ENCODE measurements at regions not wholly inside any gene's neighbourhood (a gene's known extent, or its start where the extent isn't known, plus 50 kb on each side); places are given as distances from the start of the nearest gene placed in this dataset.
"Not testable (repeated sequence)": the region's sequence is repeated elsewhere in the genome, so short reads cannot be mapped to it uniquely, and the experiment has no call there.

- POLR2A ChIA-PET = no interaction called here
- Mint-ChIP-seq H3K27ac (no peak overlapping the region), H3K27me3 (peaks cover 16 to 56% (median 23%) of the 10 kb centered on the region in 5 donors), H3K36me3 (no peaks in the 10 kb centered on the region), H3K9me3 (no peaks in the 10 kb centered on the region), H3K4me3 (no peak overlapping the region), H3K4me1 (peaks cover 0 to 3% (median 0%) of the 10 kb centered on the region in 4 donors)
- DNase-seq (no peak), ATAC-seq (no peak)
Observed at GRCh38 chr10:114748241-114748640, 73.3 kb upstream of the FHIP2A start.

- H3K27me3 Mint-ChIP-seq = peaks cover 16 to 56% (median 23%) of the 10 kb centered on the region in 5 donors
- POLR2A ChIA-PET = no interaction called here
Observed at GRCh38 chr10:114749014-114749413, 72.6 kb upstream of the FHIP2A start.

GRCh38 chr10:114749510-114749909, 72.1 kb upstream of the FHIP2A start:
- POLR2A ChIA-PET = no interaction called here
- ATAC-seq = no peak

More at GRCh38 chr10:114749014-114749413, 72.6 kb upstream of the FHIP2A start:
- H3K4me3 Mint-ChIP-seq = no peak overlapping the region
- ATAC-seq (no peak), DNase-seq (no peak)
- H3K4me1 Mint-ChIP-seq = peaks cover 0 to 2% (median 0%) of the 10 kb centered on the region in 4 donors
- H3K9me3 Mint-ChIP-seq = no peaks in the 10 kb centered on the region
- H3K27ac Mint-ChIP-seq = no peak overlapping the region
- no peaks in the 10 kb centered on the region for H3K36me3 Mint-ChIP-seq

GRCh38 chr10:114751856-114752255, 69.7 kb upstream of the FHIP2A start:
- DNase-seq (no peak), ATAC-seq (no peak)
- Mint-ChIP-seq H3K27ac (no peak overlapping the region), H3K36me3 (no peaks in the 10 kb centered on the region), H3K27me3 (peaks cover 10 to 44% (median 15%) of the 10 kb centered on the region in 5 donors), H3K4me1 (peaks cover 0 to 2% (median 0%) of the 10 kb centered on the region in 4 donors), H3K4me3 (no peak overlapping the region), H3K9me3 (no peaks in the 10 kb centered on the region)
- POLR2A ChIA-PET = no interaction called here

More at GRCh38 chr10:114749510-114749909, 72.1 kb upstream of the FHIP2A start:
- H3K27me3 Mint-ChIP-seq = peaks cover 15 to 56% (median 21%) of the 10 kb centered on the region in 5 donors
- H3K4me3 Mint-ChIP-seq = no peak overlapping the region
- DNase-seq = no peak
- no peaks in the 10 kb centered on the region for H3K36me3 Mint-ChIP-seq
- peaks cover 0 to 2% (median 0%) of the 10 kb centered on the region in 4 donors for H3K4me1 Mint-ChIP-seq
- H3K27ac Mint-ChIP-seq = no peak overlapping the region
- no peaks in the 10 kb centered on the region for H3K9me3 Mint-ChIP-seq

- H3K4me3 Mint-ChIP-seq, H3K4me1 Mint-ChIP-seq, H3K9me3 Mint-ChIP-seq, POLR2A ChIA-PET, DNase-seq, H3K27ac Mint-ChIP-seq, ATAC-seq, H3K36me3 Mint-ChIP-seq: not testable (repeated sequence)
- H3K27me3 Mint-ChIP-seq = peaks cover 8 to 37% (median 12%) of the 10 kb centered on the region in 5 donors
Observed at GRCh38 chr10:114752570-114752969, 69.0 kb upstream of the FHIP2A start.

- H3K9me3 Mint-ChIP-seq = no peaks in the 10 kb centered on the region
- DNase-seq (no peak), ATAC-seq (no peak)
- no peak overlapping the region for H3K27ac Mint-ChIP-seq
- peaks cover 8 to 37% (median 12%) of the 10 kb centered on the region in 5 donors for H3K27me3 Mint-ChIP-seq
- POLR2A ChIA-PET = no interaction called here
- H3K4me3 Mint-ChIP-seq = no peak overlapping the region
- H3K36me3 Mint-ChIP-seq = no peaks in the 10 kb centered on the region
- no peaks in the 10 kb centered on the region for H3K4me1 Mint-ChIP-seq
Observed at GRCh38 chr10:114753126-114753525, 68.5 kb upstream of the FHIP2A start.

- H3K27me3 Mint-ChIP-seq = peaks cover 3 to 30% (median 8%) of the 10 kb centered on the region in 5 donors
- ATAC-seq (no peak), DNase-seq (no peak)
- no peaks in the 10 kb centered on the region for H3K4me1 Mint-ChIP-seq
- POLR2A ChIA-PET = no interaction called here
- no peaks in the 10 kb centered on the region for H3K9me3 Mint-ChIP-seq
- no peaks in the 10 kb centered on the region for H3K36me3 Mint-ChIP-seq
- H3K27ac Mint-ChIP-seq = no peak overlapping the region
- H3K4me3 Mint-ChIP-seq = no peak overlapping the region
Observed at GRCh38 chr10:114754445-114755320, 66.9 kb upstream of the FHIP2A start.

- Mint-ChIP-seq H3K9me3 (no peaks in the 10 kb centered on the region), H3K27ac (no peak overlapping the region), H3K27me3 (peaks cover 2 to 25% (median 10%) of the 10 kb centered on the region in 5 donors), H3K4me3 (no peak overlapping the region), H3K4me1 (no peaks in the 10 kb centered on the region), H3K36me3 (no peaks in the 10 kb centered on the region)
- no peak for ATAC-seq
- no peak for DNase-seq
- POLR2A ChIA-PET = no interaction called here
Observed at GRCh38 chr10:114755537-114755936, 66.0 kb upstream of the FHIP2A start.

GRCh38 chr10:114758331-114758730, 63.2 kb upstream of the FHIP2A start:
- DNase-seq = no peak
- no peak for ATAC-seq
- Mint-ChIP-seq H3K27me3 (peaks cover 12 to 27% (median 21%) of the 10 kb centered on the region in 5 donors), H3K36me3 (no peaks in the 10 kb centered on the region), H3K4me3 (no peak overlapping the region), H3K27ac (no peak overlapping the region), H3K9me3 (no peaks in the 10 kb centered on the region), H3K4me1 (no peaks in the 10 kb centered on the region)
- POLR2A ChIA-PET = no interaction called here

- peaks cover 0 to under 1% (median 0%) of the 10 kb centered on the region in 4 donors for H3K4me1 Mint-ChIP-seq
Observed at GRCh38 chr10:114761205-114762193, 60.1 kb upstream of the FHIP2A start.

GRCh38 chr10:114762811-114763210, 58.8 kb upstream of the FHIP2A start:
- Mint-ChIP-seq H3K4me3 (no peak overlapping the region), H3K4me1 (peaks cover 2 to 10% (median 7%) of the 10 kb centered on the region in 4 donors), H3K27ac (no peak overlapping the region), H3K9me3 (no peaks in the 10 kb centered on the region), H3K36me3 (no peaks in the 10 kb centered on the region), H3K27me3 (peaks cover 35 to 53% (median 38%) of the 10 kb centered on the region in 5 donors)
- DNase-seq (no peak), ATAC-seq (no peak)
- POLR2A ChIA-PET = no interaction called here

More at GRCh38 chr10:114761205-114762193, 60.1 kb upstream of the FHIP2A start:
- no peak overlapping the region for H3K4me3 Mint-ChIP-seq
- ATAC-seq = no peak
- no peak overlapping the region for H3K27ac Mint-ChIP-seq
- H3K36me3 Mint-ChIP-seq = no peaks in the 10 kb centered on the region
- POLR2A ChIA-PET = no interaction called here
- H3K27me3 Mint-ChIP-seq = peaks cover 26 to 45% (median 32%) of the 10 kb centered on the region in 5 donors
- no peaks in the 10 kb centered on the region for H3K9me3 Mint-ChIP-seq
- DNase-seq = no peak

- Mint-ChIP-seq H3K4me1 (peaks cover 2 to 14% (median 11%) of the 10 kb centered on the region in 4 donors), H3K4me3 (no peak overlapping the region), H3K36me3 (no peaks in the 10 kb centered on the region), H3K9me3 (no peaks in the 10 kb centered on the region), H3K27ac (no peak overlapping the region), H3K27me3 (peaks cover 38 to 60% (median 43%) of the 10 kb centered on the region in 5 donors)
- DNase-seq (no peak), ATAC-seq (no peak)
- POLR2A ChIA-PET = no interaction called here
Observed at GRCh38 chr10:114764656-114765055, 56.9 kb upstream of the FHIP2A start.

- Mint-ChIP-seq H3K27ac (no peak overlapping the region), H3K4me1 (peaks cover 2 to 16% (median 14%) of the 10 kb centered on the region in 4 donors), H3K4me3 (peak overlapping the region in 9 of 10 donors; percentile 36 to 74 (median 65)), H3K9me3 (no peaks in the 10 kb centered on the region), H3K27me3 (peaks cover 34 to 57% (median 37%) of the 10 kb centered on the region in 5 donors), H3K36me3 (no peaks in the 10 kb centered on the region)
- POLR2A ChIA-PET = no interaction called here
- no peak for DNase-seq
- no peak for ATAC-seq
Observed at GRCh38 chr10:114766470-114766869, 55.1 kb upstream of the FHIP2A start.

All from naive thymus-derived CD8-positive, alpha-beta T cell (primary cell).